ENCODE measurements at regions not wholly inside any gene's neighbourhood (a gene's known extent, or its start where the extent isn't known, plus 50 kb on each side); places are given as distances from the start of the nearest gene placed in this dataset.

DNA sequence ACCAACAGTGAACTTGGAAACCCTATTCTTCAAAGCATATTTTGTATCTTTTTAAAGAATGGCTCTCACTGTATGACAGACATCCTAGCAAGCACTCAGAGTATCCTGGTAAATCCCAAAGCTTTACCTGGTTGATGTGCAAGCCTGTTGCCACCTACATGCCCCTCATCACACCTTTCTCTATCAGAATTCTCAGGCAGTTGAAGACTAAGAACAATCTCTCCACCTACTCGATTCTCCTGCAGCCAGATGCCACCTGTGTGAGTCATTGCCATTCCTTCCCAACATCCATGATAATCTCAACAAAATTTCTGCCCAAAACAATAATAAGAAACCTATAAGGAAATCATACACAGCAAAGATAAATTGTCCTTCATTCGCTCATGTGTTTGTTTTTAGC lies 659.8 kb downstream of the BCL11A start:
- DNase-seq (ENCODE audit: extremely low read depth, low read depth), result no peak

- no peak for DNase-seq (ENCODE audit: extremely low read depth, low read depth)
Observed at GRCh38 chr2:59892398-59892797, 661.1 kb downstream of the BCL11A start.

- DNase-seq (ENCODE audit: extremely low read depth, low read depth), result no peak
Observed at GRCh38 chr2:59889305-59889704, 664.1 kb downstream of the BCL11A start.

- DNase-seq (ENCODE audit: extremely low read depth, low read depth), result no peak
Observed at GRCh38 chr2:59888706-59889105, 664.7 kb downstream of the BCL11A start.

GRCh38 chr2:59888015-59888414 lies 665.4 kb downstream of the BCL11A start:
- no peak for DNase-seq (ENCODE audit: extremely low read depth, low read depth)

DNA sequence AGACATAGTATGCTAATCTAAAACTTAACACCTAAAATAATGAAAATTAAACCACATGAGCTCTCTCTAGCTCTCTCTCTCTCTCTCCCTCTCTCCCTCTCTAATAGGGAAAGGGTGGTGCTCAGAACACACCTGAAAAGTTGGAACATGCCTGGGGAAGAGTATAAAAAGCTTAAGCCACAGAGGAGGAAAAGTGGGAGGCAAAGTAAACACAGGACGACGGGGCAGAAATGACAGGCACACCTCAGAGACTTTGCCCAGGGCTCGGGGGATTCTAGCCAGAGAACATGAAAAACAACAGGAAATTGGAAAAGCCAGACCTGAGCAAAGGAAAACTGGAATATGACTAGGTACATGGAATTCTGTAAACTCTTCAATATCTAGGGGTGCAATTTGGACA lies 666.1 kb downstream of the BCL11A start:
- no peak for DNase-seq (ENCODE audit: extremely low read depth, low read depth)

DNA sequence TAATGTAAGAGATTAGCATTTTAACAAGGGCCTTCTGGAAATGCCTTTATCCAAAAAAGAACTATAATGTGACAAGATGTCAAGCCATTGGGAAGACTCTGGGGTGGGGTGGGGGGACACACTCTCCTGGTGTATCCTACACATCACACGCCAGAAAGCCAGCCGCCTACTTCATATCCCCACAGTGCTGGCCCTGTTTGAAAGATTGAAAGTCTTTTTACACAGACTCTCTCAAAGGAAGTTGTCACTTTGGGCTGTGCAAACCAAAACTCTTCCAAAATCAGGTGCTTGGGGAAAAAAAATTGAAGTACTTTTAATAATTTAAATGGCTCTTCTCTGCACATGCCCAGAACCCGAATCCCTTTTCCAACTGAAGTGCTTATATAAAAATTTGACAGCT lies 666.7 kb downstream of the BCL11A start:
- no peak for DNase-seq (ENCODE audit: extremely low read depth, low read depth)

DNA sequence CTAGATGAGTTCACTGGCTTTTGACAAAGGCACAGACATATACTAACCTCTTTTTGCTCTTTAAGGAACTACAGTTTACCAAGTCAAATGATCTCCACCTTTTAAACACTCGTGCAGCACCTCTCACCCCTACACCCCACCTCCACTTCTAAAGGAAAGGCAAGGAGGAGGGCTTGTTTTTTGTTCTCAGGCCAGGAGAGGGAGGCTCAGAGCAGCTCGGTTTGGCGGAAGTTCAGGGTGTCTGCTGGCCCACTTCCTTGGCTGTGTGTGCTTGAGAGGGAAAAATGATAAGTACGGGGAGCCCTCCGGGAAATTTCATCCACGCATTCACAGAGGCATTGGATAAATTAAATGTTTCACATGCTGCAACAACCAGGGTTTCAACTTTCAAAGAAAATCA lies 667.9 kb downstream of the BCL11A start:
- DNase-seq (ENCODE audit: extremely low read depth, low read depth), result no peak

GRCh38 chr2:59884166-59884565 lies 669.3 kb downstream of the BCL11A start:
- no peak for DNase-seq (ENCODE audit: extremely low read depth, low read depth)

- DNase-seq (ENCODE audit: extremely low read depth, low read depth), result no peak
Observed at GRCh38 chr2:59882822-59883221, 670.6 kb downstream of the BCL11A start.

GRCh38 chr2:59882279-59882678 lies 671.2 kb downstream of the BCL11A start:
- no peak for DNase-seq (ENCODE audit: extremely low read depth, low read depth)

DNA sequence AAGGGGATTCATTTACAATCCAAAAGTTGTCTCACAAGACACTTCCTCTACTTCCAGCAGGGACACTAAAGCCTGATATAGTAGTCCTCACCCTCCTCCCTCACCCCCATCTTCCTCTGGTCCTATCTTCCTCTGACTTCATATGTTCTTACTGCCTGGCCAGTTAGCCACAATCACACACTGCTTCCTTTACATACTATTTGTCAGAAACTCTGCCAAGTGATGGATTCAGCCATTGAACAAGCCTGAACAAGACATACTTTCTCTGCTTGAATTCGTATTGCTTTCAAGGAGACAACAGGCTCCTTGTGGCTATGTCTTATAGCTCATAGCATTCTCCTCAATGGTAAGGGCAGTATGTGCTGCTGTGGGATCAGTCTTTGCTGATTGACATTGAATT lies 672.2 kb downstream of the BCL11A start:
- no peak for DNase-seq (ENCODE audit: extremely low read depth, low read depth)

DNA sequence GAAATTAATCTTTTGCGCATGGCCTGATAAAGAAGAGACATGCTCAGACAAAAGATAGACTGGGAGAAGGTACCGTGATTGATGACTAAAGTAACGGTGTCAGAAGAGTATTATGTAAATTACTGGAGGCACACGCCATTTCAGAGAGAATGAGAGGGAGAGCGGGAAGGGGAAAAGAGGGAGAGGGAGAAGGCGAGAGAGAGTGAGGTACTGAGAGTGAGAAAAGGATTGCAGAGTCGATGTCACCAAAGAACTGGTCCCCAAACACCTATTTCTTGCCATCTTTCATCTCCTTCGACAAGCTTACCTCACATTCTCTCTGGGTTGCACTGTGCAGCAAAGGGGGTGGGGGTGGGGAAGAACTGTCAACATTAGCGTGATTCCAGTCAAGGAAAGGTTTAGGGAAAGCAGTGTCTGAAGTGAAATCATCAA lies 673.7 kb downstream of the BCL11A start:
- DNase-seq (ENCODE audit: extremely low read depth, low read depth), result no peak

DNA sequence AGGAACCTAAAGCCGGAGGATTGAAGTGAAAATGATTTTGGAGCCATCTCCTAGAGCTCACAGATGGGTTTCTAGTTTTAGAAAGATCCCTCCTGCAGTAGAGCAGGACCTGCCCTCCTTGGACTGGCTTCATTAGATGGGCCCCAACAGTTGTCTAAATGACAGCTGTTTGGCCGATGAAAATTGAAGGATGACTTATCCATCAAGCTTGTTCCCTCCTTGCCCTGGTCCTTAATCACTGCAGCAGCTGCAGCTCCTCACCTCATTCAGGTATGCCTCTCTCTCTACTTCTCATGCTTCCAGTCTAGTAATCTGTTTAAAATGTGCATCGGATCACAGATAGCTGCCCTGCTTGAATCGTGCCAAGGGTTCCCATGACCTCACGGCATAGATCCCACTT lies 677.6 kb downstream of the BCL11A start:
- DNase-seq (ENCODE audit: extremely low read depth, low read depth), result no peak

DNA sequence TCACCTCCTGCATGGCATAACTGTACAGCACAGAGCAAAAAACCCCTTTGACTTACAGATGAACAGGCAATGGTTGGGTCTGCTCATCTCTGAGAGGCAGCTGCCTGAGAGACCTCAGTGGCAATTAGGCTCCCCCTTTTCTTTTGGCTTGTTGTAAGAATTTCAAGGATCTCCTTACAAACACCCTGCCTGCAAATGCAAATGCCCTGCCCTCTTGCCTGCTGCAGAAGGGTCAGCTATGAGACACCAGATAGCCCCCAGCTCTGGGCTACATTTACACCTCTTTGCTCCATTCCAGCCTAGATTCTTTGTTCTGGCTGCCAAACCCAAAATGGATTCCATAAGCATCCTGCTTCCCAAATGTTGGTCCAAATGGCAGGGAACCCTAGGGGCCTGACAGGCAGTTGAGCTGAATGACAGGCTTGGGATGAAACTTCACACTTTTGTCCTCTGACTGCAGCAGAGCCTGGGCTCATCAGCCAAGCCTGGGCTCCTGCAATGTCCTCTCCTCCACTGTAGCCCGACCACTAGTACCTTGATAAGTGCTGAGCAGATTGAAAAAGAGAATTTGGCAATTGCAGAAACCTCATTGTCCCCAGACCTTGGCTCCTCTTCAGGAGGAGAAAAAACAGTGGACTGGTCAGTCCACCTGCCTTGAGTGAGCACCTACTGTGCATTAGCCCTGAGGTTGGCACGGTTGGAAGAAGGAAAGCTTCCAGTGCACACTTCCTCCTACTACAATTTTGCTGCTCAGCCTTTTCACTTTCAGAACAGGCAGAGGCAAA lies 678.3 kb downstream of the BCL11A start:
- DNase-seq (ENCODE audit: extremely low read depth, low read depth), result no peak

- no peak for DNase-seq (ENCODE audit: extremely low read depth, low read depth)
Observed at GRCh38 chr2:59874361-59874760, 679.1 kb downstream of the BCL11A start.

DNA sequence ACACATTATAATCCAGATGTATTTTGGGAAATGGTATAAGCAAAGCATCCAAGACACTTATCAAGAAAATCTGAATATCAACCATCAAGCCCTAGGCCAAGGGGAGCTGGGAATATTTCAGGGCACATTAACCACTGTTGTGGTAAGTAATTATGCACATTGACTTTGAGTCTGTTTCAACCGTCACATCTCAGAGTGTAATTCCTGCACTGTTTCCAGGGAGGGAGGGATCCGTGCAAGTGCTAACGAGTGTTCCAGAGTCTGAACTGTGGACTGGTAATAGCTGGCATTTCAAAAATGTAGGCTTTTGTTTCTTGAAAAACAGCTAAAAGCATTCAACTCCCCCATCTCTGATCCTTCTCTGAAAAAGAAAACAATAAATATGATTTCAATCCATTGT lies 681.6 kb downstream of the BCL11A start:
- no peak for DNase-seq (ENCODE audit: extremely low read depth, low read depth)

- no peak for DNase-seq (ENCODE audit: extremely low read depth, low read depth)
Observed at GRCh38 chr2:59868981-59869380, 684.5 kb downstream of the BCL11A start.

DNA sequence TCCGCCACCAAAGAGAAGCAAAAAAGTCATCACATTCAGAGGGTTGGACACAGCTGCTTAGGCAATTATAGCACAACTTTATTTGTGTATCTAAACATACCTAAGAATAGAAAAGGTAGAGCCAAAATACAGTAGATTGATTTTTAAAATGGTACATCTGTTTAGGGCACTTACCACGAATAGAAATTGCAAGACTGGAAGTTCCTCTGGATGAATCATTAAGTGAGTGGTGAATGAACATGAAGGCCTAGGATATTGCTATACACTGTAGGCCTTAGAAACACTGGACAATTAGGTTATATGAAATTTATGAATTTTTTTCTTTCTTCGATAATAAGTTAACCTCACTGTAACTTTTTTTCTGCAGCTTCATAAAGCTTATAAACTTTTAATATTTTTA lies 687.0 kb downstream of the BCL11A start:
- DNase-seq (ENCODE audit: extremely low read depth, low read depth), result no peak

GRCh38 chr2:59858540-59858939 lies 694.9 kb downstream of the BCL11A start:
- no peak for DNase-seq (ENCODE audit: extremely low read depth, low read depth)

- DNase-seq (ENCODE audit: extremely low read depth, low read depth), result no peak
Observed at GRCh38 chr2:59857109-59857508, 696.3 kb downstream of the BCL11A start.

GRCh38 chr2:59856391-59856790 lies 697.1 kb downstream of the BCL11A start:
- no peak for DNase-seq (ENCODE audit: extremely low read depth, low read depth)

- no peak for DNase-seq (ENCODE audit: extremely low read depth, low read depth)
Observed at GRCh38 chr2:59853032-59853431, 700.4 kb downstream of the BCL11A start.

Measured in NCI-H460 (cell line).